Gastroesophageal sphincter (tissue), 3 donors: ENCODE measurements at regions not wholly inside any gene's neighbourhood (a gene's known extent, or its start where the extent isn't known, plus 50 kb on each side); places are given as distances from the start of the nearest gene placed in this dataset.

Experiments used
- CTCF ChIP-seq, 4 experiments: fragments of 200-600 bp in 2 of 4; fragments of 450-650 bp in 2 of 4; sonication (generic) in 1 of 4; IDR thresholded peaks; one replicate each; pipeline ENCODE4 v1.5.1; 2017 to 2019; ENCODE audit warnings: antibody characterized with exemption in 4 of 4, mild to moderate bottlenecking in 2 of 4, moderate library complexity in 2 of 4
- EP300 ChIP-seq: sonication (generic); formaldehyde crosslinking; IDR thresholded peaks from one replicate; pipeline ENCODE4 v1.6.1; 2017; ENCODE audit warnings: antibody characterized with exemption, mild to moderate bottlenecking
- POLR2A ChIP-seq, 2 donors: fragments of 450-650 bp; IDR thresholded peaks; one replicate each; pipeline ENCODE4 v1.6.1; 2017; ENCODE audit warnings: antibody characterized with exemption in 2 of 2, mild to moderate bottlenecking in 2 of 2, moderate library complexity in 1 of 2
- POLR2AphosphoS5 ChIP-seq: sonication (generic); formaldehyde crosslinking; IDR thresholded peaks from one replicate; pipeline ENCODE4 v1.6.1; 2017; ENCODE audit warnings: antibody characterized with exemption

GRCh38 chr3:102182162-102182561 is 252.7 kb upstream of the ZPLD1 start:
- TF ChIP-seq POLR2A (IDR thresholded peaks at IDR 0.05) (no peak), CTCF (IDR thresholded peaks at IDR 0.05) (no peak), EP300 (no peak), POLR2AphosphoS5 (peak; percentile 60)
